Endothelial cell of umbilical vein (primary cell): ENCODE measurements at regions not wholly inside any gene's neighbourhood (a gene's known extent, or its start where the extent isn't known, plus 50 kb on each side); places are given as distances from the start of the nearest gene placed in this dataset.

Source experiments
- BruUV-seq: library from RNA; stranded (reverse); fragments of 400-500 nt; replicated peaks from 2 replicates; lab custom pipeline; 2021; lab: Mats Ljungman, UMichigan
- CTCF ChIA-PET: fragments of 300-600, 350-600 bp; sonication (Branson Sonifier 250); formaldehyde crosslinking; loops from one replicate; lab custom pipeline; 2021; ENCODE audit warnings: antibody characterized with exemption, inconsistent platforms; lab: Charles Lee
- POLR2A ChIA-PET: fragments of 300-600, 350-600 bp; sonication (Branson Sonifier 250); formaldehyde crosslinking; loops from one replicate; lab custom pipeline; 2021; ENCODE audit warnings: antibody characterized with exemption, inconsistent platforms; lab: Charles Lee
- DNase-seq: peaks from one replicate; pipeline ENCODE4 v3.0.0-alpha.2; 2011; ENCODE audit warnings: low read depth, low spot score
- FAIRE-seq: peaks from 2 replicates; lab custom pipeline; 2011; peaks lifted over from hg19 to GRCh38; lab: Jason Lieb, UNC
- H2AFZ ChIP-seq: 2 replicates; pipeline ENCODE4 v1.6.0; 2012; ENCODE audit warnings: low read depth, low read length, control low read depth, inconsistent platforms
- H3K27ac ChIP-seq: 2 replicates; pipeline ENCODE4 v1.5.1; 2011; ENCODE audit warnings: low read depth, mild to moderate bottlenecking, control low read depth, low read length, moderate library complexity; ENCODE audit not compliant: insufficient read depth
- H3K27me3 ChIP-seq, 2 experiments: 2 replicates each; pipeline versions ENCODE4 v1.6.0 to v1.6.1; 2011; ENCODE audit warnings: low read length in 2 of 2, mixed read lengths in 1 of 2; ENCODE audit not compliant: control insufficient read depth in 2 of 2, insufficient read depth in 2 of 2
- H3K36me3 ChIP-seq, 2 experiments: 2 replicates in 1 of 2; 3 replicates in 1 of 2; pipeline ENCODE4 v1.5.1; 2011; ENCODE audit warnings: low read length in 2 of 2, mild to moderate bottlenecking in 1 of 2, moderate library complexity in 1 of 2; ENCODE audit not compliant: control insufficient read depth in 2 of 2, insufficient read depth in 2 of 2; ENCODE audit errors: extremely low read depth in 1 of 2
- H3K4me1 ChIP-seq: 3 replicates; pipeline ENCODE4 v1.5.1; 2011; ENCODE audit warnings: mild to moderate bottlenecking, low read length; ENCODE audit not compliant: control insufficient read depth, insufficient read depth; ENCODE audit errors: extremely low read depth
- H3K4me2 ChIP-seq: 2 replicates; pipeline ENCODE4 v1.6.1; 2011; ENCODE audit warnings: low read length, control low read depth, mixed read lengths; ENCODE audit not compliant: insufficient read depth
- H3K4me3 ChIP-seq, 3 experiments: fragments of 200-600 bp in 1 of 3; sonication (generic), shearing (Covaris generic) in 1 of 3; replicated peaks in 1 of 3; 2 replicates each; pipeline ENCODE4 v1.5.1; 2011 to 2016; ENCODE audit warnings: control low read depth in 3 of 3, low read length in 3 of 3, mild to moderate bottlenecking in 2 of 3, inconsistent platforms in 1 of 3, low read depth in 1 of 3, moderate library complexity in 1 of 3; ENCODE audit not compliant: insufficient read depth in 1 of 3
- H3K79me2 ChIP-seq: 2 replicates; pipeline ENCODE4 v1.6.0; 2012; ENCODE audit warnings: low read length, inconsistent platforms; ENCODE audit not compliant: control insufficient read depth, insufficient read depth
- H3K9ac ChIP-seq: replicated peaks from 2 replicates; pipeline ENCODE3; 2011; ENCODE audit warnings: low read length, control low read depth; ENCODE audit not compliant: insufficient read depth; ENCODE audit errors: extremely low read depth
- H3K9me1 ChIP-seq: replicated peaks from 3 replicates; pipeline ENCODE4 v1.6.0; 2011; ENCODE audit warnings: mild to moderate bottlenecking, low read length; ENCODE audit not compliant: control insufficient read depth, insufficient read depth; ENCODE audit errors: extremely low read depth
- H3K9me3 ChIP-seq: replicated peaks from 2 replicates; pipeline ENCODE4 v1.5.1; 2012; ENCODE audit warnings: low read length, inconsistent platforms; ENCODE audit not compliant: control insufficient read depth, insufficient read depth
- H4K20me1 ChIP-seq: replicated peaks from 2 replicates; pipeline ENCODE3; 2011; ENCODE audit warnings: mild to moderate bottlenecking, low read length; ENCODE audit not compliant: control insufficient read depth, insufficient read depth; ENCODE audit errors: extremely low read depth
- CTCF ChIP-seq, 2 donors: IDR thresholded peaks; 1 replicate in 1 of 2; 2 replicates in 1 of 2; pipeline ENCODE4 v1.5.1; 2011; ENCODE audit warnings: low read length in 2 of 2, mild to moderate bottlenecking in 2 of 2, moderate library complexity in 2 of 2, control low read depth in 1 of 2, inconsistent platforms in 1 of 2, low read depth in 1 of 2; ENCODE audit not compliant: insufficient read depth in 1 of 2; ENCODE audit errors: extremely low read depth in 1 of 2
- FOS ChIP-seq: IDR thresholded peaks from 2 replicates; pipeline ENCODE4 v1.6.1; 2011; ENCODE audit warnings: mild to moderate bottlenecking, low read length, moderate library complexity, borderline replicate concordance; ENCODE audit not compliant: insufficient read depth
- GATA2 ChIP-seq: IDR thresholded peaks from 2 replicates; pipeline ENCODE4 v1.7.0; 2011; ENCODE audit warnings: low read depth, mild to moderate bottlenecking, moderate library complexity, mixed read lengths, low read length; ENCODE audit not compliant: insufficient read length, insufficient read depth
- MAX ChIP-seq: IDR thresholded peaks from 2 replicates; pipeline ENCODE4 v1.6.1; 2011; ENCODE audit not compliant: insufficient read depth, insufficient read length
- MYC ChIP-seq: IDR thresholded peaks from one replicate; pipeline ENCODE4 v1.6.1; 2011; ENCODE audit warnings: mild to moderate bottlenecking, low read depth, low read length
- POLR2A ChIP-seq: IDR thresholded peaks from 2 replicates; pipeline ENCODE4 v1.6.1; 2012; ENCODE audit warnings: low read depth, mild to moderate bottlenecking, control low read depth, low read length
- POLR2AphosphoS5 ChIP-seq: IDR thresholded peaks from 2 replicates; pipeline ENCODE4 v1.6.1; 2012; ENCODE audit warnings: low read depth, mild to moderate bottlenecking, control low read depth, low read length, moderate library complexity; ENCODE audit not compliant: insufficient read depth
- dilution Hi-C: fragments of 300-500 bp; cut with MboI; formaldehyde crosslinking; loops from one replicate; pipeline ENCODE4 v1.15.0; 2019; ENCODE audit warnings: low sequenced_read_pairs; ENCODE audit not compliant: extremely low pct_ligation_motif_present
- intact Hi-C: fragments of 100-400 bp; cut with micrococcal nuclease; formaldehyde crosslinking; loops from one replicate; pipeline ENCODE4 v1.10.0; 2022

- dilution Hi-C loops (no loop called here), intact Hi-C loops (no loop called here)
- Histone ChIP-seq H3K9me1 (no peaks in the 10 kb centered on the region), H3K9ac (no peak overlapping the region), H3K4me2 (no peak overlapping the region), H3K27ac (no peak overlapping the region), H2AFZ (no peak overlapping the region), H3K4me3 (no peak overlapping the region), H4K20me1 (no peaks in the 10 kb centered on the region), H3K27me3 (no peaks in the 10 kb centered on the region), H3K79me2 (no peaks in the 10 kb centered on the region), H3K9me3 (peaks cover 2% of the 10 kb centered on the region), H3K4me1 (no peaks in the 10 kb centered on the region), H3K36me3 (no peaks in the 10 kb centered on the region)
- DNase-seq = no peak
- no peak for FAIRE-seq
- BruUV-seq = no TSS peak
- no peak for TF ChIP-seq POLR2AphosphoS5
- TF ChIP-seq POLR2A = no peak
- TF ChIP-seq GATA2 = no peak
- TF ChIP-seq CTCF (IDR thresholded peaks at IDR 0.05; ENCODE audit: extremely low read depth in 1 of 2, insufficient read depth in 1 of 2, low read depth in 1 of 2, low read length in 2 of 2) = no peak
- TF ChIP-seq FOS = no peak
- TF ChIP-seq MAX = no peak
- TF ChIP-seq MYC = no peak
- POLR2A ChIA-PET = no interaction called here
- CTCF ChIA-PET = no interaction called here
These were observed 342.6 kb upstream of the ZFHX3 start for GRCh38 chr16:73390491-73390890.
